ENCODE measurements at regions not wholly inside any gene's neighbourhood (a gene's known extent, or its start where the extent isn't known, plus 50 kb on each side); places are given as distances from the start of the nearest gene placed in this dataset.
"Not testable (repeated sequence)": the region's sequence is repeated elsewhere in the genome, so short reads cannot be mapped to it uniquely, and the experiment has no call there.

GRCh38 chr5:40107786-40108185, 571.9 kb upstream of the PTGER4 start:
- not testable (repeated sequence) for H3K36me3 ChIP-seq (ENCODE audit: insufficient read depth, low read length)

GRCh38 chr5:40106847-40107246, 572.9 kb upstream of the PTGER4 start:
- no peak for TF ChIP-seq CTCF (conservative IDR thresholded peaks at IDR 0.05; ENCODE audit: low read length)
- no peak for TF ChIP-seq EZH2phosphoT487 (IDR thresholded peaks at IDR 0.05; ENCODE audit: borderline replicate concordance)
- no peak overlapping the region for H3K9ac ChIP-seq (ENCODE audit: low read depth, low read length, poor library complexity, severe bottlenecking)
- H3K4me2 ChIP-seq (ENCODE audit: low read depth, low read length, poor library complexity, severe bottlenecking): no peak overlapping the region
- no peaks in the 10 kb centered on the region for H3F3A ChIP-seq (ENCODE audit: low read depth)
- no peak overlapping the region for H2AFZ ChIP-seq (ENCODE audit: low read length)
- no peaks in the 10 kb centered on the region for H3K9me2 ChIP-seq (replicated peaks; ENCODE audit: low read depth, low read length)
- no peaks in the 10 kb centered on the region for H3K36me3 ChIP-seq (ENCODE audit: insufficient read depth, low read length)
- no peaks in the 10 kb centered on the region for H3K79me2 ChIP-seq (ENCODE audit: insufficient read depth, low read length)
- H3K4me1 ChIP-seq (ENCODE audit: insufficient read depth, low read length, poor library complexity, severe bottlenecking): no peaks in the 10 kb centered on the region
- no peaks in the 10 kb centered on the region for H3K9me3 ChIP-seq (ENCODE audit: insufficient read depth, low read depth, low read length)
- no peaks in the 10 kb centered on the region for H3K27me3 ChIP-seq (ENCODE audit: insufficient read depth, low read length, poor library complexity, severe bottlenecking)
- H4K20me1 ChIP-seq (ENCODE audit: insufficient read depth, low read length, poor library complexity, severe bottlenecking): no peaks in the 10 kb centered on the region
- H3K4me3 ChIP-seq (ENCODE audit: low read length, poor library complexity, severe bottlenecking): no peak overlapping the region

More at GRCh38 chr5:40107786-40108185, 571.9 kb upstream of the PTGER4 start:
- not testable (repeated sequence) for H3K4me3 ChIP-seq (ENCODE audit: low read length, poor library complexity, severe bottlenecking); H3K27me3 ChIP-seq (ENCODE audit: insufficient read depth, low read length, poor library complexity, severe bottlenecking); H4K20me1 ChIP-seq (ENCODE audit: insufficient read depth, low read length, poor library complexity, severe bottlenecking); H3K9ac ChIP-seq (ENCODE audit: low read depth, low read length, poor library complexity, severe bottlenecking); H3K4me2 ChIP-seq (ENCODE audit: low read depth, low read length, poor library complexity, severe bottlenecking); H2AFZ ChIP-seq (ENCODE audit: low read length); H3K4me1 ChIP-seq (ENCODE audit: insufficient read depth, low read length, poor library complexity, severe bottlenecking); H3K9me2 ChIP-seq (replicated peaks; ENCODE audit: low read depth, low read length); H3K79me2 ChIP-seq (ENCODE audit: insufficient read depth, low read length); H3F3A ChIP-seq (ENCODE audit: low read depth); H3K9me3 ChIP-seq (ENCODE audit: insufficient read depth, low read depth, low read length)

- no peak for TF ChIP-seq CTCF (conservative IDR thresholded peaks at IDR 0.05; ENCODE audit: low read length)
- TF ChIP-seq EZH2phosphoT487 (IDR thresholded peaks at IDR 0.05; ENCODE audit: borderline replicate concordance): no peak
- Histone ChIP-seq H4K20me1 (ENCODE audit: insufficient read depth, low read length, poor library complexity, severe bottlenecking) (no peaks in the 10 kb centered on the region), H3K36me3 (ENCODE audit: insufficient read depth, low read length) (no peaks in the 10 kb centered on the region)
Measured at GRCh38 chr5:40098313-40098712, 581.4 kb upstream of the PTGER4 start.

GRCh38 chr5:40093550-40093949, 586.2 kb upstream of the PTGER4 start:
- Histone ChIP-seq H3K9ac (ENCODE audit: low read depth, low read length, poor library complexity, severe bottlenecking) (no peak overlapping the region), H3K4me3 (ENCODE audit: low read length, poor library complexity, severe bottlenecking) (no peak overlapping the region), H3K27me3 (ENCODE audit: insufficient read depth, low read length, poor library complexity, severe bottlenecking) (no peaks in the 10 kb centered on the region), H3F3A (ENCODE audit: low read depth) (no peaks in the 10 kb centered on the region), H3K4me1 (ENCODE audit: insufficient read depth, low read length, poor library complexity, severe bottlenecking) (no peaks in the 10 kb centered on the region), H4K20me1 (ENCODE audit: insufficient read depth, low read length, poor library complexity, severe bottlenecking) (no peaks in the 10 kb centered on the region), H3K36me3 (ENCODE audit: insufficient read depth, low read length) (no peaks in the 10 kb centered on the region), H3K9me2 (replicated peaks; ENCODE audit: low read depth, low read length) (no peaks in the 10 kb centered on the region), H3K4me2 (ENCODE audit: low read depth, low read length, poor library complexity, severe bottlenecking) (no peak overlapping the region), H3K9me3 (ENCODE audit: insufficient read depth, low read depth, low read length) (peaks cover 13% of the 10 kb centered on the region), H3K79me2 (ENCODE audit: insufficient read depth, low read length) (no peaks in the 10 kb centered on the region), H2AFZ (ENCODE audit: low read length) (no peak overlapping the region)
- TF ChIP-seq EZH2phosphoT487 (IDR thresholded peaks at IDR 0.05; ENCODE audit: borderline replicate concordance): no peak
- no peak for TF ChIP-seq CTCF (conservative IDR thresholded peaks at IDR 0.05; ENCODE audit: low read length)

More at GRCh38 chr5:40098313-40098712, 581.4 kb upstream of the PTGER4 start:
- Histone ChIP-seq H3K4me3 (ENCODE audit: low read length, poor library complexity, severe bottlenecking) (no peak overlapping the region), H3K4me2 (ENCODE audit: low read depth, low read length, poor library complexity, severe bottlenecking) (no peak overlapping the region), H3K79me2 (ENCODE audit: insufficient read depth, low read length) (no peaks in the 10 kb centered on the region), H3F3A (ENCODE audit: low read depth) (no peaks in the 10 kb centered on the region), H2AFZ (ENCODE audit: low read length) (no peak overlapping the region), H3K9ac (ENCODE audit: low read depth, low read length, poor library complexity, severe bottlenecking) (no peak overlapping the region), H3K27me3 (ENCODE audit: insufficient read depth, low read length, poor library complexity, severe bottlenecking) (no peaks in the 10 kb centered on the region), H3K9me2 (replicated peaks; ENCODE audit: low read depth, low read length) (no peaks in the 10 kb centered on the region), H3K4me1 (ENCODE audit: insufficient read depth, low read length, poor library complexity, severe bottlenecking) (no peaks in the 10 kb centered on the region), H3K9me3 (ENCODE audit: insufficient read depth, low read depth, low read length) (no peaks in the 10 kb centered on the region)

Measured in Loucy (cell line).